Spleen (tissue), 11 donors: ENCODE measurements at regions not wholly inside any gene's neighbourhood (a gene's known extent, or its start where the extent isn't known, plus 50 kb on each side); places are given as distances from the start of the nearest gene placed in this dataset.

Experiments
- DNase-seq: peaks from one replicate; pipeline ENCODE4 v3.0.0-alpha.2; 2020
- H3K27ac ChIP-seq, 8 donors: fragments of 200-600 bp; sonication (generic) in 7 of 8; 1 replicate in 4 of 8; 2 replicates in 4 of 8; pipeline versions ENCODE4 v1.5.0 to v1.8.0; 2016 to 2021; ENCODE audit warnings: inconsistent platforms in 4 of 8, mild to moderate bottlenecking in 4 of 8, moderate library complexity in 1 of 8
- H3K27me3 ChIP-seq, 7 donors: fragments of 200-600 bp; sonication (generic) in 6 of 7; replicated peaks in 1 of 7; 1 replicate in 4 of 7; 2 replicates in 3 of 7; pipeline versions ENCODE4 v1.5.0 to v1.8.0; 2016 to 2021; ENCODE audit warnings: inconsistent platforms in 3 of 7, mild to moderate bottlenecking in 1 of 7
- H3K36me3 ChIP-seq, 6 donors: fragments of 200-600 bp; sonication (generic) in 5 of 6; 1 replicate in 4 of 6; 2 replicates in 2 of 6; pipeline versions ENCODE4 v1.5.0 to v1.8.0; 2016 to 2021; ENCODE audit warnings: inconsistent platforms in 2 of 6
- H3K4me1 ChIP-seq, 6 donors: fragments of 200-600 bp; sonication (generic) in 5 of 6; 1 replicate in 3 of 6; 2 replicates in 3 of 6; pipeline versions ENCODE4 v1.5.0 to v1.8.0; 2016 to 2021; ENCODE audit warnings: inconsistent platforms in 3 of 6
- H3K4me3 ChIP-seq, 8 donors: fragments of 200-600 bp; sonication (generic) in 7 of 8; 1 replicate in 4 of 8; 2 replicates in 4 of 8; pipeline versions ENCODE4 v1.5.0 to v1.8.0; 2016 to 2021; ENCODE audit warnings: inconsistent platforms in 4 of 8, mild to moderate bottlenecking in 4 of 8, moderate library complexity in 2 of 8
- H3K9me3 ChIP-seq, 8 donors: fragments of 200-600 bp; sonication (generic) in 7 of 8; 1 replicate in 4 of 8; 2 replicates in 4 of 8; pipeline versions ENCODE4 v1.5.0 to v1.8.0; 2016 to 2021; ENCODE audit warnings: inconsistent platforms in 4 of 8
- CTCF ChIP-seq, 11 experiments: fragments of 200-600 bp in 7 of 11; fragments of 450-650 bp in 4 of 11; sonication (generic) in 4 of 11; IDR thresholded peaks in 8 of 11; conservative IDR thresholded peaks in 3 of 11; 1 replicate in 7 of 11; 2 replicates in 4 of 11; pipeline versions ENCODE4 v1.4.0 to v1.8.0; 2016 to 2021; ENCODE audit warnings: antibody characterized with exemption in 11 of 11, inconsistent platforms in 4 of 11, mild to moderate bottlenecking in 1 of 11
- POLR2A ChIP-seq, 3 donors: fragments of 450-650 bp; IDR thresholded peaks; one replicate each; pipeline ENCODE4 v1.5.1; 2017; ENCODE audit warnings: antibody characterized with exemption in 3 of 3, mild to moderate bottlenecking in 1 of 3
- POLR2AphosphoS5 ChIP-seq, 3 donors: sonication (generic); formaldehyde crosslinking; IDR thresholded peaks; one replicate each; pipeline ENCODE4 v1.5.1; 2017; ENCODE audit warnings: antibody characterized with exemption in 3 of 3
- WGBS, 5 donors: extraction: QIAGEN DNeasy Blood & Tissue Kit in 3 of 5; methylation state at CpG; one replicate each; pipeline versions ENCODE4 v1.1.5 to v1.1.7; 2013 to 2018; 5-methylcytosine and 5-hydroxymethylcytosine counted together
- intact Hi-C: fragments of 100-400 bp; cut with DNase I; formaldehyde crosslinking; loops from one replicate; pipeline ENCODE4 v1.15.0; 2023; ENCODE audit warnings: low total_unique reads
- donor health status: healthy with polysubstance abuse.
- donor health status: DM: no; HTN: no; CAD: no; lungs with moderate emphysema.
- donor health status: DM: no; HTN: no; CAD: no.
- donor health status: Bipolar disorder and iron deficiency.
- donor health status: healthy.
- donor health status: DM: no; HTN: no; CAD: no.
- donor health status: DM: yes; HTN: yes; CAD: no.

DNA sequence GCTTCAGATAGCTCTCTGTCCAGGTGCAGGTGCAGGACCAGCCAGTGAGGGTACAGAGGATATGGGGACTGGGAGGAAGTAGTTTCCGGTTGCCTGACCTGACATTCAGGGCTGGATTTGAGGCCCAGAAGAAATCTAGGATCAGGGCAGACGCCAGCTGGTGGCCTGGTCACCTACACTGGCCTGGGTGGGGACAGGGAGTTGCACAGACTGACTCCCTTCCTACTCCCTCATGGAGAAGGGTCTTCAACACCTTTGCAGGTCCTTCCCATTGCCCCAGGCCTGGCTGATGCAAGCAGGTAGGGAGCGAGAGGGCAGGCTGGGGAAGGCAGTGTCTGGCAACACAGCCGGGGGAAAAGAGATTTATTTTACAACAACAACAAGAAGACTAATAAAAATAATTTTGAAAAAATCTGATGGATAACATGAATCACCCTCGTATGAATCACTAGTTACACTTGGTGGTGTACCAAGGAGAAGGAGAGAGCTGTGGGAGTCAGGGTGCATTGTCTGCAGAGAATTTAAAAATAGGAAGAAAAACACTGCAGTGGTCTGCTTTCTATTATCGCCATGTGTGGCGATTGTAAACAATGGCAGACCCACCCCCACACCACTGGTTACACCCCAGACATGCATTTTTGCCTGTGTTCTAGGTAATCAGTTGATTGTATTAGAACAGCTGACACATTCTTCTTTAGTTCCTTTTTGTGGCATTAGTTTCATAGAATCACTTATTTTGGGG, 62.3 kb upstream of the SNX9 start:
- H3K36me3 ChIP-seq: no peaks in the 10 kb centered on the region
- H3K9me3 ChIP-seq: no peaks in the 10 kb centered on the region
- peaks cover 41 to 88% (median 66%) of the 10 kb centered on the region in 6 donors for H3K4me1 ChIP-seq
- DNase-seq: no peak
- H3K27me3 ChIP-seq: peaks cover 0 to 7% (median 0%) of the 10 kb centered on the region in 7 donors
- H3K27ac ChIP-seq: peak overlapping the region in 4 of 8 donors; percentile 29 to 87 (median 64)
- H3K4me3 ChIP-seq: no peak overlapping the region
- TF ChIP-seq CTCF (IDR thresholded peaks at IDR 0.05 in 8 of 11, conservative IDR thresholded peaks at IDR 0.05 in 3 of 11): no peak
- no peak for TF ChIP-seq POLR2AphosphoS5 (IDR thresholded peaks at IDR 0.05)
- no peak for TF ChIP-seq POLR2A (IDR thresholded peaks at IDR 0.05)
- intact Hi-C loops: no loop called here
- WGBS, 5 donors: 68 to 84% (median 76%) methylated on average over 7 of the region's 7 CpGs

- no peak for DNase-seq
- peaks cover 0 to 4% (median 0%) of the 10 kb centered on the region in 7 donors for H3K27me3 ChIP-seq
- H3K36me3 ChIP-seq: no peaks in the 10 kb centered on the region
- peak overlapping the region in 4 of 8 donors; percentile 29 to 87 (median 64) for H3K27ac ChIP-seq
- no peaks in the 10 kb centered on the region for H3K9me3 ChIP-seq
- TF ChIP-seq POLR2AphosphoS5 (IDR thresholded peaks at IDR 0.05): peak in 1 of 3 donors; percentile 27
- TF ChIP-seq CTCF (IDR thresholded peaks at IDR 0.05 in 8 of 11, conservative IDR thresholded peaks at IDR 0.05 in 3 of 11): no peak
- intact Hi-C loops: no loop called here
- H3K4me3 ChIP-seq: no peak overlapping the region
- H3K4me1 ChIP-seq: peaks cover 41 to 89% (median 65%) of the 10 kb centered on the region in 6 donors
- 60 to 71% (median 65%) methylated on average over 12 of the region's 12 CpGs for WGBS, 5 donors
These were observed 61.6 kb upstream of the SNX9 start for GRCh38 chr6:157761331-157761921.

- Histone ChIP-seq H3K9me3 (no peaks in the 10 kb centered on the region), H3K27me3 (peaks cover 0 to 4% (median 0%) of the 10 kb centered on the region in 7 donors), H3K4me1 (peaks cover 39 to 89% (median 64%) of the 10 kb centered on the region in 6 donors), H3K27ac (peak overlapping the region in 3 of 8 donors; percentile 53 to 87 (median 76)), H3K4me3 (no peak overlapping the region), H3K36me3 (no peaks in the 10 kb centered on the region)
- TF ChIP-seq POLR2AphosphoS5 (IDR thresholded peaks at IDR 0.05) (no peak), POLR2A (IDR thresholded peaks at IDR 0.05) (no peak), CTCF (IDR thresholded peaks at IDR 0.05 in 8 of 11, conservative IDR thresholded peaks at IDR 0.05 in 3 of 11) (no peak)
- no peak for DNase-seq
- 70 to 83% (median 75%) methylated on average over 13 of the region's 13 CpGs for WGBS, 5 donors
- intact Hi-C loops: no loop called here
These were observed 61.1 kb upstream of the SNX9 start for GRCh38 chr6:157761926-157762325.

DNA sequence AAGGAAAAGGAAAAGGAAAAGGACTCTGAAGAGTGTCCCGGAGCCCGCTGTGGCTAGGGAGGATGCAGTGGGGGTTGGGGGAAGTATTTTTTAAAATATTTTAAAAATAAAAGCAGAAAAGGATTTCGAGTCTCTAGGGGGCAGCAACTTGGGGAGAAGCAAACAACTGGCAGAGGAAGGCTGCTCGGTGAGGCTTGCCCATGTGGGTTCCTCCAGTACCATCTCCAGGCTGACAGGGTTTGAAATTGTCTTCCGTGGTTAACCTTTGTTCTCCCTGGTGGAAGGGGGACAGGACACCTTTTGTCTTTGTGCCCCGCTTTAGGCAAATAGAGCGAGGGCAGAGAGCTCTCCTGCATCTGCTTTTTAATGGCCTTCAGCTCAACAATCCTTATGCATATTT, 60.4 kb upstream of the SNX9 start:
- no peak for DNase-seq
- 21 to 30% (median 23%) methylated on average over 7 of the region's 7 CpGs for WGBS, 5 donors
- Histone ChIP-seq H3K4me1 (peaks cover 37 to 89% (median 61%) of the 10 kb centered on the region in 6 donors), H3K36me3 (no peaks in the 10 kb centered on the region), H3K27ac (peak overlapping the region in 4 of 8 donors; percentile 76 to 89 (median 86)), H3K27me3 (no peaks in the 10 kb centered on the region), H3K4me3 (no peak overlapping the region), H3K9me3 (no peaks in the 10 kb centered on the region)
- TF ChIP-seq CTCF (IDR thresholded peaks at IDR 0.05 in 8 of 11, conservative IDR thresholded peaks at IDR 0.05 in 3 of 11) (peak in 3 of 11 experiments; percentile 12 to 38 (median 21)), POLR2A (IDR thresholded peaks at IDR 0.05) (no peak), POLR2AphosphoS5 (IDR thresholded peaks at IDR 0.05) (peak in 1 of 3 donors; percentile 40)
- intact Hi-C loops: no loop called here
